ENCODE measurements at regions not wholly inside any gene's neighbourhood (a gene's known extent, or its start where the extent isn't known, plus 50 kb on each side); places are given as distances from the start of the nearest gene placed in this dataset.

- TF ChIP-seq CTCF (IDR thresholded peaks at IDR 0.05 in 2 of 3, conservative IDR thresholded peaks at IDR 0.05 in 1 of 3; ENCODE audit: insufficient read depth in 2 of 3, low read depth in 1 of 3, low read length in 3 of 3) (no peak), YY1 (IDR thresholded peaks at IDR 0.05; ENCODE audit: borderline replicate concordance in 1 of 3, control insufficient read depth in 1 of 3, extremely low read depth in 1 of 3, insufficient read depth in 3 of 3, insufficient read length in 1 of 3, insufficient replicate concordance in 2 of 3, low read depth in 1 of 3, low read length in 2 of 3) (no peak)
Observed at GRCh38 chr1:96641282-96641681, 80.3 kb upstream of the PTBP2 start.
